Testis (tissue), 2 donors: ENCODE measurements at regions not wholly inside any gene's neighbourhood (a gene's known extent, or its start where the extent isn't known, plus 50 kb on each side); places are given as distances from the start of the nearest gene placed in this dataset.

Source experiments
- POLR2A ChIP-seq: fragments of 450-650 bp; IDR thresholded peaks from one replicate; pipeline ENCODE4 v1.6.1; 2017; ENCODE audit warnings: antibody characterized with exemption, mild to moderate bottlenecking, moderate library complexity
- TF ChIP-seq, protein P1 (sequence below), 3 experiments: fragments of 450-650 bp in 2 of 3; fragments of 200-600 bp in 1 of 3; sonication (generic) in 1 of 3; IDR thresholded peaks; one replicate each; pipeline ENCODE4 v1.5.1; 2016 to 2019; ENCODE audit warnings: antibody characterized with exemption in 3 of 3, mild to moderate bottlenecking in 2 of 3, moderate library complexity in 1 of 3

DNA sequence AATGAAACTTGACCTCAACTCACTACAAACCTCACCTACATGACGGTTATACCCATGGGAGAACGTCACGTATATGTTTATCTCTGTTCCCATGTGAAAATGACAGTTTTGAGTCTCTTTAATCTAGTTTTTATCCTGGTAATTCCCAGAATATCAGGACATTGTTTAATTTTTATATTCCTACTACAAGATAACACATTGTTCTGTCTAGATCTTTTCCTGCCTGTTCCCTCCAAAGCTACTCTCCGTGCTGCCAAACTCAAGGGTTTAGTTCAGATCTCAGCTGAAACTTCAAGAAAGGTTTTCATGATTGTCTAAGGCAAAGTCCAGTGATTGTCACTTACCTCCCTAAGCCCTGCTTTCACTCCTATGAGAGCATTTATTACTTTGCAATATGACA lies 1159.4 kb upstream of the SEMA6A start:
- TF ChIP-seq, protein P1, sequence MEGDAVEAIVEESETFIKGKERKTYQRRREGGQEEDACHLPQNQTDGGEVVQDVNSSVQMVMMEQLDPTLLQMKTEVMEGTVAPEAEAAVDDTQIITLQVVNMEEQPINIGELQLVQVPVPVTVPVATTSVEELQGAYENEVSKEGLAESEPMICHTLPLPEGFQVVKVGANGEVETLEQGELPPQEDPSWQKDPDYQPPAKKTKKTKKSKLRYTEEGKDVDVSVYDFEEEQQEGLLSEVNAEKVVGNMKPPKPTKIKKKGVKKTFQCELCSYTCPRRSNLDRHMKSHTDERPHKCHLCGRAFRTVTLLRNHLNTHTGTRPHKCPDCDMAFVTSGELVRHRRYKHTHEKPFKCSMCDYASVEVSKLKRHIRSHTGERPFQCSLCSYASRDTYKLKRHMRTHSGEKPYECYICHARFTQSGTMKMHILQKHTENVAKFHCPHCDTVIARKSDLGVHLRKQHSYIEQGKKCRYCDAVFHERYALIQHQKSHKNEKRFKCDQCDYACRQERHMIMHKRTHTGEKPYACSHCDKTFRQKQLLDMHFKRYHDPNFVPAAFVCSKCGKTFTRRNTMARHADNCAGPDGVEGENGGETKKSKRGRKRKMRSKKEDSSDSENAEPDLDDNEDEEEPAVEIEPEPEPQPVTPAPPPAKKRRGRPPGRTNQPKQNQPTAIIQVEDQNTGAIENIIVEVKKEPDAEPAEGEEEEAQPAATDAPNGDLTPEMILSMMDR (IDR thresholded peaks at IDR 0.05): no peak
- no peak for TF ChIP-seq POLR2A
